HUES64 (cell line): ENCODE measurements at regions not wholly inside any gene's neighbourhood (a gene's known extent, or its start where the extent isn't known, plus 50 kb on each side); places are given as distances from the start of the nearest gene placed in this dataset.
A peak's percentile ranks its signal among the peaks of the same experiment; 100 is the strongest.

Source experiments
- H3K27ac ChIP-seq: 2 replicates; pipeline ENCODE4 v1.7.0; 2013; ENCODE audit warnings: low read depth, low read length, inconsistent platforms
- H3K27me3 ChIP-seq: 2 replicates; pipeline ENCODE4 v1.6.1; 2013; ENCODE audit warnings: mild to moderate bottlenecking, low read length; ENCODE audit not compliant: insufficient read depth
- H3K36me3 ChIP-seq: 2 replicates; pipeline ENCODE4 v1.6.1; 2013; ENCODE audit warnings: mild to moderate bottlenecking, low read length; ENCODE audit not compliant: insufficient read depth
- H3K4me1 ChIP-seq: 2 replicates; pipeline ENCODE4 v1.6.1; 2013; ENCODE audit warnings: mild to moderate bottlenecking, low read length, moderate library complexity; ENCODE audit not compliant: insufficient read depth
- H3K4me3 ChIP-seq: 2 replicates; pipeline ENCODE4 v1.5.1; 2013; ENCODE audit warnings: mild to moderate bottlenecking, low read length, moderate library complexity
- H3K9ac ChIP-seq: 2 replicates; pipeline ENCODE4 v1.6.1; 2013; ENCODE audit warnings: mild to moderate bottlenecking, low read depth, low read length
- H3K9me3 ChIP-seq: 2 replicates; pipeline ENCODE4 v1.6.1; 2013; ENCODE audit warnings: low read depth, low read length; ENCODE audit not compliant: insufficient read depth
- WGBS: fragments of 150-250, 120-280 bp; methylation state at CpG from one replicate; pipeline ENCODE4 v1.1.7; 2013; ENCODE audit warnings: missing lambda C conversion rate; 5-methylcytosine and 5-hydroxymethylcytosine counted together

DNA sequence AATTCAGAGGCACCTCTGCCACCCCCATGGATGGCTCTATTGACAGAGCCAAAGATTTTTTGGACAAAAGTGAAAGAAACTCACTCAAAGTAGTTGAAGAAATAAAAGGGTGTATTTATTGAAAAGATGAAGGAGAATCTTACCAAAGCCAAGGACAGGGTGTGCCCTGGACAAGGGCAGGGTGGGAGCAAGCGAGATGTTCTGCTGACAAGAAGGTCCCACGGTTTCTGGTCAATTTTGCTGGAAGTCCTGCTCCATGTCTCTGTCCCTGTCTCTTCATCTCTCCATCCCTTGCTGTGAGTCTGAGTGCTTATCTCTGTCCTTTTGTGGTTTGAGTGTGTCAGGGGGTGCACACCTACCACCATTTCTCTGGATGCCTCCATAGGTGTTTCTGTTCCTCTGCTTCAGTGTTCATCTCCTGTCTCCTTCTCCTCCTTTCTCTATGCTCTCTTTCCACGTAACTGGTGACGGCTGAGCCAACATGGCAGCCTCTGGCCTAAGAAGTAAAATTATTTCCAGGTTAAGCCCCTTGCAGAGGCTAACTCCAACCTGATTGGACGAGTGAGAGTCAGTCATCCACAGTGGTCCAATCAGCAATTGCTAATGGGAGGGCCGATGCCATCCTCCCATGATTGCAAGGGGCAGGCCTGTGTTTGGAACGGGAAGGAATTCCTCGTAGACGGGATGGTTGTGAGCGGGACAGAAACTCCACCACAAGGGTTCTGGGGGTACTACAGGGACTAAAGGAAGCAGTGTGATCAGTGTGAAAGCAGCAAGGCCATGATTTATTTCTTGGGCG is 502.1 kb upstream of the CDH4 start:
- no peaks in the 10 kb centered on the region for H3K36me3 ChIP-seq
- peaks cover 19% of the 10 kb centered on the region for H3K4me1 ChIP-seq
- H3K27me3 ChIP-seq = no peaks in the 10 kb centered on the region
- H3K27ac ChIP-seq = no peak overlapping the region
- H3K4me3 ChIP-seq = no peak overlapping the region
- H3K9ac ChIP-seq = no peak overlapping the region
- WGBS = 93% methylated on average over 11 of the region's 11 CpGs
- peaks cover 3% of the 10 kb centered on the region; the same call in 1 of the 2 replicates for H3K9me3 ChIP-seq

DNA sequence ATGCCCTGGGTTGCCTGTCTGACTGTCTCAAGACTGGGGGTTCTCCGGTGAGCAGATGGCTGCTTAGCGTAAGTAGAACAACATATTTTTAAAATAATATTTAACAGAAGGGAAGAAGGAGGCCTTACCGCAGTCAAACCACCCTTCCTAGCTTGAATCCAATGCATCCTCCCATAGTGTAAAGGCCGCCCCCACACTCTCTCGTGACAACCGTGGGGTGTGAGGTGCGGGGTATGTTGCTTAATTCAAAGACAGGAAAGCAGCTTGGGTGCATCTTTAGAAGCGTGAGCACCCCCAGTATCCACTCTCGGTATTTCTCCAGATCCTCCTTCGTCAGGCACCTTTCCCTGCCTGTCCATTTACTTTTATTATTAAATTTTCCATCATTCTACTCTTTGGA is 501.2 kb upstream of the CDH4 start:
- Histone ChIP-seq H3K36me3 (no peaks in the 10 kb centered on the region), H3K4me3 (no peak overlapping the region), H3K27me3 (no peaks in the 10 kb centered on the region), H3K27ac (no peak overlapping the region), H3K9me3 (peaks cover 3% of the 10 kb centered on the region; the same call in 1 of the 2 replicates), H3K4me1 (peaks cover 19% of the 10 kb centered on the region), H3K9ac (no peak overlapping the region)
- WGBS = 85% methylated on average over 8 of the region's 10 CpGs

DNA sequence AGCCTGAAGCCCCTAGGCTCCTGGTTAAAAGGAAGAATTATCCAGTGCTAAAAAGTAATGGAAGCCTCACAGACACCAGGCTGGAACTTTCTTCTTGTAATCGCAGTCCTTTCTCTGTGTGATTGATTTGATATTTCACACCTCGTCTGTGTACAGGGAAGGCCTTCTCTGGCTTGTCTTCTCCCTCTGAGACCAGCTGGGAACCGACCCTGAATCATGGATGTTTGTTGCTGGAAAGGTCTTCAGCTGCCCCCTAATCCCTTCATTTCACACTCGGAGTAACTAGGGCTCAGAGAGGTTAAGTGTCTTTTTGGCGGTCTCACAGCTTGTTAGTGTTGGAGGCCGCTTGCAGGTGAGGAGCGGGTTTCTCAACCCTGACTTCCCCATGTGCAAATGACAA is 500.2 kb upstream of the CDH4 start:
- H3K36me3 ChIP-seq = no peaks in the 10 kb centered on the region
- H3K9me3 ChIP-seq = peaks cover 3% of the 10 kb centered on the region; the same call in 1 of the 2 replicates
- peaks cover 19% of the 10 kb centered on the region for H3K4me1 ChIP-seq
- H3K27me3 ChIP-seq = no peaks in the 10 kb centered on the region
- 90% methylated on average over 7 of the region's 7 CpGs for WGBS
- H3K27ac ChIP-seq = peak overlapping the region; percentile 71; the same call in 1 of the 2 replicates
- H3K4me3 ChIP-seq = no peak overlapping the region
- no peak overlapping the region for H3K9ac ChIP-seq

DNA sequence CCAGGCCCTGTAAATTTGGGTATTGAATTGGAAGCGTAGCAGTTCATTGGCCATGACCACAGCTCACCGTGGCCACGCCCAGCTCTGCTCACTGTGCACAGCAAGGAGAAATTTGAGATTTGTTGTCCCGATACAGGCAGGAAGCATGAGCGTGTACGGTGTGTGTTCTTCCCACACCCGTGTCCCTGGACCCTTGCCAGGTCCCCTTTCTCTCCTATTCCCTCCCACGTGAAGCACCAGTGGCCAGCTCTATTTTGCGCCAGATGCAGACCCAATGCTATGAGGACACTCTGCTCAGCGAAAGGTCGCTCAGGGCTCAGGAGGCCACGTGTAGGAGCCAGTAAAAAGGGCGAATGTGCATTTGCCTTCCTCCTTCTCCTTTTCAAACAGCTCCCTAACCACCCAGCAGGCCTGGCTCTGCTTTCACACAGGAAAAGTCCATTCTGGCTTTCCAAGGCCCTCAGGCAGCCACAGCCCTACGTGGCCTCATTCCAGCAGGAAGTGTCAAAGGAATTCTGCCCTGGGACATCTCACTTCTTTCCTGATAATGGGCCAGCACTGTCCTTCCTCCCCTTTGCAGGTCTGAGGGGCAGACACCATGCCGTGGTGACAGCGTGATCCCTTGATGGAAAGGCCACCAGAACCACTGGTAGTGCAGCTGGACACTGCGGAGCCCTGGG is 499.2 kb upstream of the CDH4 start:
- Histone ChIP-seq H3K36me3 (no peaks in the 10 kb centered on the region), H3K27me3 (no peaks in the 10 kb centered on the region), H3K4me1 (peaks cover 19% of the 10 kb centered on the region), H3K4me3 (no peak overlapping the region), H3K9ac (no peak overlapping the region), H3K27ac (no peak overlapping the region), H3K9me3 (peaks cover 3% of the 10 kb centered on the region; the same call in 1 of the 2 replicates)
- 91% methylated on average over 17 of the region's 17 CpGs for WGBS

DNA sequence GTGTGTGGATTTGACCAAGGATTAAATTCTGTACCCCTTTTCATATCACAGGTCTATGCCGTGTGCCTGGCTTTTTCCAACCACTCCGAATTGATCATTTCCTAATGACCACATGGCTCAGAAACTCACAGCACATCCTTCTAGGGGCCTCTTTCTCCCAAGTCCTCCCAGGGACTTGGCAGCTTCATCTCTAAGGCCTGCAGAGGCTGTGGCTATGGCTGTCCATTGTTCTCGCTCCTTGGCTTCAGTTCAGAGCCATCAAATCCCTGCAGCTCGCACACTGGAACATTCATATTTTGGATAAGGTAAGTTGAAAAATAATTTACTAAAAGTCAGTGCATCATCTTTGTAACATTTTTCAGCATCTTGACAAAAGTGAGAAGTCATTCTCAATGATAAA is 497.2 kb upstream of the CDH4 start:
- H3K36me3 ChIP-seq = no peaks in the 10 kb centered on the region
- no peak overlapping the region for H3K27ac ChIP-seq
- peaks cover 2% of the 10 kb centered on the region; the same call in 1 of the 2 replicates for H3K9me3 ChIP-seq
- H3K4me3 ChIP-seq = no peak overlapping the region
- H3K4me1 ChIP-seq = peaks cover 19% of the 10 kb centered on the region
- H3K9ac ChIP-seq = no peak overlapping the region
- WGBS = 96% methylated on average over 4 of the region's 4 CpGs
- H3K27me3 ChIP-seq = no peaks in the 10 kb centered on the region

DNA sequence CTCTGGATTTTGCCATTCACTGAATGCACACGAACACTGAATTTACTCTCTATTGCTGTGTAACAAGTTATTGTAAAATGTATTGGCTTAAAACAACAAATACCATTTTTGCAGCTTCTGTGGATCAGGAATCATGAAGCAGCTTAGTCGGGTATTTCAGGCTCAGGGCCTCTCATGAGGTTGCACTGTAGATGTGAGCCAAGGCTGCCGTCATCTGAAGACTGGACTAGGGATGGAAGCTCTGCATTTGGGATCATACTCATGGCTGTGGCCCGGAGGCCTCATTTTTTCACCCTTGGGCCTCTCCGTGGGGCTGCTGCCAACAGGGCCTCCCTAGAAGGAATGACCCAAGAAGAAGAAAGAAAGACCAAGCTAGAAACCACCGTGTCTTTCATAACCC is 492.4 kb upstream of the CDH4 start:
- no peaks in the 10 kb centered on the region for H3K9me3 ChIP-seq
- no peak overlapping the region for H3K27ac ChIP-seq
- no peaks in the 10 kb centered on the region for H3K4me1 ChIP-seq
- H3K27me3 ChIP-seq = no peaks in the 10 kb centered on the region
- no peak overlapping the region for H3K4me3 ChIP-seq
- 96% methylated on average over 5 of the region's 6 CpGs for WGBS
- no peak overlapping the region for H3K9ac ChIP-seq
- no peaks in the 10 kb centered on the region for H3K36me3 ChIP-seq

DNA sequence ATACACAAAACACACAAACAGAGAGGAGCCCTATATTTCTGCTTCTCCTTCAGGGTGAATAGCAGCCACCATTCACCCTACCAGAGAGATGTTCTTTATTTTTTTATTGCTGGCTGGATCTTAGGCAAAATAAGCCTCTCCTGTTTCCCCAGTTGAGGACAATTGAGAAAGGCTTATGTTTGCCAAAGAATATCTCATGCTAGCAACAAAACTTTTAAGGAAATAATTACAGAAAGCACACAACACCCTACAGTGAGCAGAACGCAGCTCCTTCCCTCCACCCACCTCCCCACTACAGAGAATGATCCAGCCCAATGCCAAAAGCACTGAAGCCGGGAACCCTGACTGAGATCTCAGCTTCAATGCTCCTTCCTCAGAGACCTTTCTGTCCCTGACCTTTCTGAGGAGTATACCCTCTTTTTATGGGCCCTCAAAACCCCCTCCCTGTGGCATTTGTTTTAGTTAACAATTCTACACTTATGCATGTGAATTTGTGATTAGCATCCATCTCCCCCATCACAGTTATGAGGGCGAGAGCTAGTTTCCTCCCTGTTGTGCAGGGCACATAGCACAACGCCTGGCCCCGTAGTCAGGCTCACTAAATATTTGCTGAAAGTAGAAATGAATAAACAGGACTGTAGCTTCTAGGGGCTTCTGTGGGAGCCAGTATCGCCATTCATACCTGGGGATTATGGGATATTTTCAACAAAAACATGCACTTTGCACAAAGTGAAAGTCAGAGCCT is 491.6 kb upstream of the CDH4 start:
- Histone ChIP-seq H3K4me3 (no peak overlapping the region), H3K9ac (no peak overlapping the region), H3K27me3 (no peaks in the 10 kb centered on the region), H3K9me3 (no peaks in the 10 kb centered on the region), H3K36me3 (no peaks in the 10 kb centered on the region), H3K27ac (no peak overlapping the region), H3K4me1 (no peaks in the 10 kb centered on the region)
- WGBS = 89% methylated on average over 6 of the region's 6 CpGs

DNA sequence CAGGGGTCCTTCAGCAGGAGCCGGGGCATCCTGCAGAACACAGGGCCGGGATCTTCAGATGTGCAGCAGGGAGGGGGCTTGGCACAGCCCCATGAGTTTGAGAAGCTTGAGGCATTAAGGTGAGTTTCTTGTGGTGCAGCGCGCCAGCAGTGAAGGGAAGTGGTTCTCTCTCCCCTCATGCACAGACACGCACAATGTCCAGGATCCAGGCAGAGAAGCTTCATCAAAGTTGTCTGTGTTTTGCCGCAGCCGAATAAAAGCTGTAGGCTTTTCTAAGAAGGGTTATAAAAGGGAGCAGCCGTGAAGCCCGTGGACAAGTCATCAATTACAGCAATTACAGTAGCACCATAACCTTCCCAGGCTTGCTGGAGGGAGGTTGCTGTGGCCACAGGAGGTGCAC is 491.0 kb upstream of the CDH4 start:
- Histone ChIP-seq H3K36me3 (no peaks in the 10 kb centered on the region), H3K4me1 (no peaks in the 10 kb centered on the region), H3K9me3 (no peaks in the 10 kb centered on the region), H3K4me3 (no peak overlapping the region), H3K27me3 (no peaks in the 10 kb centered on the region), H3K9ac (no peak overlapping the region), H3K27ac (no peak overlapping the region)
- WGBS = 89% methylated on average over 9 of the region's 9 CpGs

DNA sequence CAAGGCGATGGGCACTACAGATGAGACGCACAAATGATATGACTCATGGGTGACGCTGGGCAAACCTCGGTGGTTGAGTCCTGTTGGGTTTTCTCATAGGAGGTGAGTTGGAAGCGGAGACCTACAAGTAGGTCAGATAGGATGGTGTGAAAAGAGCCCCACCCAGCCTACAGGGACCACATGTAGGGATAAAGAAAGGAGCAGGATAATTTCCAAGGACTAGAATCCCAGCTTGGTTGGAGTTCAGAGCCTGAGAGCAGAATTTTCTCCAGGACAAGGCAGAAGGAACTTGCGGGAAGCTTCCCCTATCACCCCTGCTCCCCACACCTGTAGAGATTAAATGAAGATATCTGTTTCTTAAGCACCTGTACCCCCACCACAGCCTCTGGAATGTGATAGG is 489.7 kb upstream of the CDH4 start:
- 96% methylated on average over 6 of the region's 6 CpGs for WGBS
- Histone ChIP-seq H3K27ac (no peak overlapping the region), H3K4me1 (no peaks in the 10 kb centered on the region), H3K9me3 (no peaks in the 10 kb centered on the region), H3K36me3 (no peaks in the 10 kb centered on the region), H3K9ac (no peak overlapping the region), H3K4me3 (no peak overlapping the region), H3K27me3 (no peaks in the 10 kb centered on the region)

DNA sequence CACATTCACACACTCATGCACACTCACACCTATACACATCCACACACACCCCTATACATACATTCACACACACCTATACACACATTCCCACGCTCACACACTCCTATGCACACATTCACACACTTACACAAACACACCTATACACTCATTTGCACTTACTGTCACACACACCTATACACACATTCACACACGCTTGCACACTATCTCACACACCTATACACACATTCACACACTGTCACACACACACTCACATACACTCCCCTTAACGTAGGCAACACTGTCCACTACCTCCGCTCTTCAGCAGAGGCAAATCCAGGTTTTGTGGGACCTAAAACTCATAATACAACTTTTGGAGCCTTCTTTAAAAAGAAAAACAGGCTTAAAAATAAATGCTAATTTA is 487.7 kb upstream of the CDH4 start:
- Histone ChIP-seq H3K4me3 (no peak overlapping the region), H3K9ac (no peak overlapping the region), H3K27me3 (no peaks in the 10 kb centered on the region), H3K36me3 (no peaks in the 10 kb centered on the region), H3K4me1 (no peaks in the 10 kb centered on the region), H3K27ac (no peak overlapping the region), H3K9me3 (no peaks in the 10 kb centered on the region)
- WGBS = 90% methylated on average over 4 of the region's 4 CpGs

DNA sequence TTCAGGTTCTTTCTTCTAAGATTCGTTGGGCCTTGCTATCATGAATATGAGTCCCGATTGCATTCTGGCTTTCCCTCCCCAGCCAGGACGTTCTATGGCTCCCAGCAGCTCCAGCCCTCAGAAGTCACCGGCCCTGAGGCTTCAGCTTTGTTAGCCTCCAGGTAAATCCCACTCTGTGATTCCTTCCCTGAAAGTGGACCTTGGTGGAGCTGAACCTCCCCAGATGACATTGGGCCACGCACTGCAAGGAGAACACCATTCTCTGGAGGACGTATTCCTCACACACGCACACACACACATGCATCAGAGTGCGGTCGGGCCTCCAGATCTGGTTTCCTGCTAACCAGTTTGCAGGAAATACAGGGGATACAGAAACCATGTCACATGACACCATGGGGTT is 487.3 kb upstream of the CDH4 start:
- Histone ChIP-seq H3K9me3 (no peaks in the 10 kb centered on the region), H3K27ac (no peak overlapping the region), H3K9ac (no peak overlapping the region), H3K36me3 (no peaks in the 10 kb centered on the region), H3K4me1 (no peaks in the 10 kb centered on the region), H3K4me3 (no peak overlapping the region), H3K27me3 (no peaks in the 10 kb centered on the region)
- 97% methylated on average over 9 of the region's 9 CpGs for WGBS
